CD1c-positive myeloid dendritic cell (primary cell): ENCODE measurements at regions not wholly inside any gene's neighbourhood (a gene's known extent, or its start where the extent isn't known, plus 50 kb on each side); places are given as distances from the start of the nearest gene placed in this dataset.
"Not testable (repeated sequence)": the region's sequence is repeated elsewhere in the genome, so short reads cannot be mapped to it uniquely, and the experiment has no call there.

Source experiments
- DNase-seq: peaks from one replicate; pipeline ENCODE4 v3.0.0-alpha.2; 2016; ENCODE audit errors: extremely low spot score

DNA sequence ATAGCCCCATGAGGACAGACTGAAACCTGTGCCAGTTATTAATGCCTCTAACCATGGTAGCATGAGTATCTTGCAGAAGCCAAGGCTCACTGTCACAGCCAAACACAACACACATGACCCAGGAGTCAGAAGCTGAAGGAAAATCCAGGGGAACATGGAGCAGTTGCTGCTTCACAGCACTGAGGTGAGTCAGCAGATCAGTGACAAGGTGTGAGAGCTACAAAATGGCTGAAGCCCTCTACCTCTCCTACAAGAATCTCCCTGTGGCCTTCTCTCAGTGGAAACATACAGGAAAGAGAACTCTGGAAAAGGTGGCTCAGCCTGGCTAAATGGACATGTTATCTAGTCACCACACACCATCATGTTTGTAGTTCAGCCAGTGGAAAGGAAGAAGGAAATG lies 93.5 kb downstream of the NAB1 start:
- DNase-seq, result no peak

DNA sequence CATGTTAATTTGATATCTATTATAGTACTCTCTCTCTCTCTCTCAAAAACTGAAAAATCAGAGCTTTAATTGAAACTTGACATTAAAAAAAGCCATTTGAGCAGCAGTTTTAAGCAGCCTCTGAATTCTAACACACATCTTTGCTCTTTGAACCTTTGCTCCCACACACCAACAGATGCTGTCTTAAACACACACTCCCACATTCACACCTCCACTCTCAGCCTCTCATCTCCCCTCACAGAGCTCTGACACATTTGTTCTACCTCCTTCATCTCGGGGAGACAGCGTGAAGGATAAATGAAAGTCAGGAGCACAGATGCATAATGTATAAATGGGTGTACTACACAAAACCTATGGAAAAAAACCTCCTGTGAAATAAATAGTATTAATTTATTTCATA lies 95.2 kb downstream of the NAB1 start:
- DNase-seq, result no peak

DNA sequence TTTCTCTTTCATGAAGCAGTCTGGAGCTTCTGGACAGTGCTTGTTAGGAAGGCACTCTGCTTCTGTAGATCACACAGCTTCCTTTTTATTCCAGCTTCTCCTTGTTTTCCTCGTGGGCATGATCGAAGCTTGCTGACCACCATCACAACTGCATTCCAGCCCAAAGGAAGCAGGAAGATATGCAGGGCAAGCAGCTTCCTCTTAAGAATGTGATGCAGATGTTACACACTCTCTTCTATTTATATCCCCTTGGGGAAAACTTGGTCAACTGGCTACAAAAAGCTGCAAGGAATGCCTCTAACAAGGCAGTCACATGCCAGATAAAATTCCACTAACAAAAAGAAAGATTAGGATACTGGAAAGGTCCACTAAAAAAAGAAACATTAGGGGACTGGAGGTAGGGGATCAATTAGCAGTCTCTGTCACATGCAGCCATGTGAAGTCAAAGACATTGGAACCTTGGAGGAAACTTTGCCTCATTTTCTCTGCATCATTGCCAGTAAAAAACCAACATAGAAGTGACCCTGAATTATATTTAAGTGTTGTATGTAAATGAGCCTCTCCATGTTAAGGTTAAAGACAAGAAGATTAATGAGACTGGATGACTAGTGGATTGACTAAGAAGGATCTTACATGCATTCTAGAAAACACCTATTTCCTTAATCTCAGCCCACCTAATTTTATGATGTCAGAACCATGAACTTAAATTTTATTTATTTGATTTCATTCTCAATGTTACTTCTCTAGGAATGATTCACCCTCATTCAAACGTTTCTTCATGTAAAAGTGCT lies 98.3 kb downstream of the NAB1 start:
- no peak for DNase-seq

DNA sequence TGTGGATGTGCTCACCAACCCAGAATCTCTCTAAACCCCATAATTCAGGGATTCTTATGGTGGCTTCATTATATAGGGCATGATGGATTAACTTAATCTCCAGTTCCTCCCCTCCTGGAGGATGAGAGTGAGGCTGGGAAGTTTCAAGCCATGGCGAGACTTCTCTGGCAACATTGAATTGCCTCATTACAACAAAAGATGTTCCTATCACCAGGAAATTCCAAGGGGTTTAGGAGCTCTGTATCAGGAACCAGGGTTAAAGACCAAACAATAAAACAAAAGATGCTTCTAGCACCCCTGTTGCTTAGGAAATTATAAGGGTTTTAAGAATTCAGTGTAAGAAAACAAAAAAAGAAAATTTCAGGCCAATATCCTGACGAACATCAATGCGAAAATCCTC lies 100.1 kb downstream of the NAB1 start:
- DNase-seq, result no peak

DNA sequence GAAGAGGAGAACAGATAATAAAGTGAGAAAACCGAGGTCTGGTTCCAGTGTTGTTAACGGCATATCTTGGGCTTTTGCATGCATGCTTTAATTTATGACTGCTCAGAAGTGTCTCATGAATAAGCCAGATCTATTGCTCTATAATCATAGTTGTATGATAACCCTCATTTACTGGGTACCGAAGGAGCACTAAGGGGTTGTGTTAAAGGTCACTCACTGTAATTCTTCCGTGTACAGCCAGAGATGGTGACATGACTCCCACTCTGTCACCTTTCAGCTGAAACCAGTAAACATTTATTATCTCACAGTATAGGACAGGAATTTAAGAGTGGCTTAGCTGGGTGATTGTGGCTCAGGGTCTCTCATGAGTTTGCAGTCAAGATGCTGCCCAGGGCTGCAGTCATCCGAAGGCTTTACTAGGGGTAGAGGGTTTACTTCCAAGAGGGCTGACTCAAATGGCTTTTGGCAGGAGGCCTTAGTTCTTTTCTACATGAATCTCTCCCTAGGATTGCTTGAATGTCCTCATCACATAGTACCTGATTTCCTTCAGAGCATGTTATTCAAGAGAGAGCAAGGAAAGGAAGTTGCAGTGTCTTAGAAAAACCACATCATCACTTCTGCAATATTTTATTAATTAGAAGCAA lies 107.0 kb downstream of the NAB1 start:
- DNase-seq, result no peak

DNA sequence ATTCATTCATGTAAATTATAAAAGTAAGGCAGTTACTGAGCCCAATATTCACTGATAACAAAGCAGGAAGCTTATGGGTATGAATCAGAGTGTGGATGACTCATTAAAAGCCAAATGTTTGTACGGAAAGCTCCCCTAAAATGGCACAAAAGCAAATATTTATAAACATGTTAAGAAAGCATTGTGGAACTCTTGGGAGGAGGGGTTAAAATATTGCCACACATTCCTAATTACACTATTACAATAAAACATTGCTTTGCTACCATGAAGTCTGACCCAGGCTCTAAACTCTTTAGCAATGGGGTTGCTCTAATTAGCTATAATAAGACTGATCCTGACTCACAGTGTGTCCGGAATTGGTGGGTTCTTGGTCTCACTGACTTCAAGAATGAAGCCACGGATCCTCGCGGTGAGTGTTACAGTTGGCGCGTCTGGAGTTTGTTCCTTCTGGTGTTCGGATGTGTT lies 110.9 kb downstream of the NAB1 start:
- peak; percentile 12 for DNase-seq

DNA sequence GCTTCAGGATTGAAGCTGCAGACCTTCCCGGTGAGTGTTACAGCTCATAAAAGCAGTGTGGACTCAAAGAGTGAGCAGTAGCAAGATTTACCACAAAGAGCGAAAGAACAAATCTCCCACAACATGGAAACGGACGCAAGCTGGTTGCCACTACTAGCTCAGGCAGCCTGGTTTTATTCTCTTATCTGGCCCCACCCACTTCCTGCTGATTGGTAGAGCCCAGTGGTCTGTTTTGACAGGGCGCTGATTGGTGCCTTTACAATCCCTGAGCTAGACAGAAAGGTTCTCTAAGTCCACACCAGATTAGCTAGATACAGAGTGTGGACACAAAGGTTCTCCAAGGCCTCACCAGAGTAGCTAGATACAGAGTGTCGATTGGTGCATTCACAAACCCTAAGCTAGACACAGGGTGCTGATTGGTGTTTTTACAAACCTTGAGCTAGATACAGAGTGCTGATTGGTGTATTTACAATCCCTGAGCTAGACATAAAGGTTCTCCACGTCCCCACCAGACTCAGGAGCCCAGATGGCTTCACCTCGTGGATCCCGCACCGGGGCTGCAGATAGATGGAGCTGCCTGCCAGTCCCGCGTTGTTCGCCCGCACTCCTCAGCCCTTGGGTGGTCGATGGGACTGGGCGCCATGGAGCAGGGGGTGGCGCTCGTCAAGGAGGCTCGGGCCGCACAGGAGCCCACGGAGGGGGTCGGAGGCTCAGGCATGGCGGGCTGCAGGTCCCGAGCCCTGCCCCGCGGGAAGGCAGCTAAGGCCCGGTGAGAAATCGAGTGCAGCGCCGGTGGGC lies 111.7 kb downstream of the NAB1 start:
- not testable (repeated sequence) for DNase-seq

DNA sequence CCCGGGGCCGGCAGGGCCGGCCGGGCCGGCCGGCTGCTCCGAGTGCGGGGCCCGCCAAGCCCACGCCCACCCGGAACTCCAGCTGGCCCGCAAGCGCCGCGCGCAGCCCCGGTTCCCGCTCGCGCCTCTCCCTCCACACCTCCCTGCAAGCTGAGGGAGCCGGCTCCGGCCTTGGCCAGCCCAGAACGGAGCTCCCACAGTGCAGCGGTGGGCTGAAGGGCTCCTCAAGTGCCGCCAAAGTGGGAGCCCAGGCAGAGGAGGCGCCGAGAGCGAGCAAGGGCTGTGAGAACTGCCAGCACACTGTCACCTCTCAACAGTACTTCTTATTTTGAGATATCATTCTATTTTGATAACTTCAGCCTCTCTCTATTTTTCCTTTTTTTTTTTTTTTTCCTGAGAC lies 112.3 kb downstream of the NAB1 start:
- not testable (repeated sequence) for DNase-seq

DNA sequence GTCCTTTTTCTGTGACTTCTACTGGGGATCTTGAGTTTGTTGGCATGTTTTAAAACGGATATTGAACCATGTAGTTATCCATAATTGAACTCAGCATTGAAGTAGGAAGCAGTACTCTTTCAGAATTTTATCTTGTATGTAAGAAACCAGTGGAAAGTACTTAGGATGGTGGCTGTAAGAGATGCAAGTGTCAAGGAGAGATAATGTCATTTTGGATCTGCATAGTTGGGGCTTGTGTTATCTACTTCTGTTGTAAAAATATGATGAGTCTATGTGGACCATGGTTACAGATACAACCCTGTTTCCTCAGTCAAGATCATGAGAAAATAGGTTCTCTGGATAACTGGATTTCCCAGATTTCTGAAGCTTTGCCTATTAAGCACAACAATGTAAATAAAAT lies 113.7 kb downstream of the NAB1 start:
- DNase-seq, result no peak

DNA sequence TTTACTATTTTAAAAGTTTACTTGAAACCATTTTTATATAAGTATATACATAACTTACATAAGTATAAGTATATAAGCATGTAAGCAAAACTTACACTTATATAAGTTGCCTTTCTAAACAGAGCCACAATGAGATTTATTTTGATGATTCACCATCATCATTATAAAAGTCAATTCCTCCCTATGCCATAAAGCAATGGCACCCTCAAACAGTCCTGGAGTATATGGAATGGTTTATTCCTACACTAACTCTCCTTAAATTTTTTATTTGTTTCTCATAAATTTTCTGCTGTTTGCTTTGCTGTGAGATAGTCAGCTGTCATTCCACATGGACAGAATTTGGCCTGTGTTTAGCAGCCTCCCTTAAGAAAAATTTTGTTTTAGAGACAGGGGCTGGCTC lies 114.2 kb downstream of the NAB1 start:
- no peak for DNase-seq

DNA sequence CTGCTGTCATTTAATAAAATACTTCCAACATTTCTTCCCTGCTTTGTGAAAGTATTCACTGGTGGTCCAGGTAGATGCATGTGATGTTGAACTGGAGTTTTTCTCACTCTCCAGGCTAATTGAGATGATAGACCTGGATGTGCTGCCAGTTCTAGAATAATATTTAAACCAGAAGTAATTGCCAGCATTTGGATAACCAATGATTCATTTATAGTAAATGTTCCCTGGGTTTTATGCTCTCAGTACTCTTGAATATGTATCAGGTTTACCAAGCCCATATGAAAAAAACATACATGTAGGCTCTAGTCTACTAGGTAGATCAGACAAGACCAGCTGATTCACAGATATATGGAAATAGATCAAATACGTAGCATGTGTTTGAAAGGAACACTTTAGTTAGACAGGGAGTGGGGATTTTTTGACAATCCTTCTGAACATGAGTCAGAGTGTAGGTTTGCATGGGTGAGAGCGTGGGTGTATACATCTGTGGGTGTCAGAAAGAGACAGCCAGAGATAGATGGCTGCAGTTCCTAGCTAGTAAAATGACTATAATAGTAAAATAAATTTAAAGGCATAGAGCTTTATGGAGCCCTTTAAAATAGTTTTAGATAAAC lies 115.1 kb downstream of the NAB1 start:
- no peak for DNase-seq

DNA sequence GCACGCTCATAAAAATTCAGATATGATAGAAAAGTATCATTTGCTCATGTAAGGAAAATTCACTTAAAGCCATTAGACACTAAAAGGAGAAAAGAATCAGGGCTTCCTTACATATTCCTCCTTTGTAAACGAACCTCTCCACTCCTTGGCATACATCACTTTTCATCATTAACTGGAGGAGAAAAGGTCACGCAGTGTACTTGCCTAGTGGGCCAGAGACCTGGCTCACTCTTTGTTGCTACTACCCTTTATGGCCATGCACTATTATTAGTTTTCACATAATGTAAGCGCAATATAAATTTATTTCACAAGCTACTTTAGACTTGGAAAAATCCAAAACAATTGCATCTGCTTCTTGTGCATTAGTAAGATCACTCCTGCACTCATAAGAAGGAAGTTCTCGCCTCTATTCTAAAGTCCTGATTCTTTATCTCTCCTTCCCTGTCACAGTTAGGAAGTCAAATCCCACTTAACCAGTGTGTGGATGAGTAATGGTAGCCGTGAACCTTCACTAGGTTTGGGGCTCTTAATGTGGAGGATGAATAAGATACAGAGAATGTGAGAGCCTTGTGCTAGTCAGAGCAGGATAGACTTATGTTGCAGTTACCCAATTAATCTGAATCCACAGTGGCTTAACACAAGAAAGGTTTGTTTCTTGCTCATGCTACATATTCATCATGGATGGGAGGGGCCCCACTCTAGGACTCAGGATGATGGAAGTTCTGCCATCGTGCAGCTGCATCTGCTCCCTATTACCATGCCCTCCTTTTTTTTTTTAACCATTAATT lies 115.0 kb upstream of the GLS start:
- DNase-seq, result no peak

DNA sequence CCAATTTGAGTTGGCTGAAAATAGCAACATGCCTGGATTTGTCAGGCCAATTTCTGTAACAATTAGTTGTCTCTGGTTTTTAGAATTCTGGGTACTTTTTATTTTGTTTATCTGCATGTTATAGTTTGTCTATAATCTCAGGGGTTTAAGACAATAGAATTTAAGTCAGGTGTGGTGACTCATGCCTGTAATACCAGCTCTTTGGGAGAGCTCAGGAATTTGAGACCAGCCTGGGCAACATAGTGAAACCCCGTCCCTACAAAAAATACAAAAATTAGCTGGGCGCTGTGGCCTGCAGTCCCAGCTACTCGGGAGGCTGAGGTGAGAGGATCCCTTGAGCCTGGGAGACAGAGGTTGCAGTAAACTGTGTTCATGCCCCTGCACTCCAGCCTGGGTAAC lies 114.4 kb upstream of the GLS start:
- no peak for DNase-seq

DNA sequence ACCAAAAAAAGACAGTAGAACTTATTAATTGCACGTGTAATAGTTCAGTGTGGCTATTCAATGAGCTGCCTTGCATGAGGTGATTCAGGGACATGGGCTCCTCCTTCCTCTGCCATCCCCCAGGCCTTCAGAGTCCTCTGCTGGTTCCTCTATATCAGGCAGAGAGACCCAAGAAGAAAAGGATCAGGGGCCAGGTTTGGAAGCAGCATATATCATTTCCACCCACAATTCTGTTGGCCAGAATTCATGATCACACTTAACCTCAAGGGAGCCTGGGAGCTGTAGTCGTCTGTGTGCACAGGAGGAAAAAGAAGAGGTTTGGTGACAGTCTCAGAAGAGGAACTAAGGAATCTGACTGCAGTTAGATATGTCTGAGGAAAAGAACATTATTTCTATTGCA lies 114.0 kb upstream of the GLS start:
- DNase-seq, result no peak

DNA sequence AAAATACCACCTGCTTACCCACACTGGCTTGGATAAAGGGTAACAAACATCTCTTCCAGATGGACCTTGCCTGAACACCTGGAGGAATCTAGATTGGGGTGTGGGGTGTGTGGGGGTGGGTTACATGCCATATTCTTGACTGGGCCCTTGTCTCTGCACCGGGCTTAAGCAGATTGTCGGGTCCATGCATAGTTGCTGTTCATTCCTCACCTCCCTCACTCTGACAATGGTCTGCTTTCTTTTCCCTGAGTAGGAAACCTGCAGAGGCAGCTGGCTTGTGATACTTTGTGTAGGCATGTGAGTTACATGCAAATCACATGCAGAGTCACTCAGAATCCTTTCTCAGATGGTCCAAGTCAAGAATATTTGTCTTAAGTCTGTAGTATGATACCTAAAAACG lies 112.8 kb upstream of the GLS start:
- no peak for DNase-seq

DNA sequence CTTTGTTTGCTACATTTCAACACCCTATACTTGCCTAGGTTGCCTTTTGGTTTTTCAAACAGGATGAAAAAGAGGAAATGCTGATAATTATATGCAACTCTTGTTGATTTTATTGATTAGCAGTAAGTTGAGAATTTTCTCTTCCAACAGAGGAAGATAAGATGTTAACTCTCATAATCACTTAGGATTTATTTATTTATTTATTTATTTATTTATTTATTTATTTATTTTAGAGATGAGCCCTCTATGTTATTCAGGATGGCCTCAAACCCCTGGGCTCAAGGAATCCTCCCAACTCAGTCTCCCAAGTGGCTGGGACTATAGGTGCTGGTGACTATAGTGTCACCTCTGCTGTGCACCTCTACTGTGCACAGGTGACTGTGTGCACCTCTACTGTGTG lies 111.4 kb upstream of the GLS start:
- DNase-seq, result no peak

DNA sequence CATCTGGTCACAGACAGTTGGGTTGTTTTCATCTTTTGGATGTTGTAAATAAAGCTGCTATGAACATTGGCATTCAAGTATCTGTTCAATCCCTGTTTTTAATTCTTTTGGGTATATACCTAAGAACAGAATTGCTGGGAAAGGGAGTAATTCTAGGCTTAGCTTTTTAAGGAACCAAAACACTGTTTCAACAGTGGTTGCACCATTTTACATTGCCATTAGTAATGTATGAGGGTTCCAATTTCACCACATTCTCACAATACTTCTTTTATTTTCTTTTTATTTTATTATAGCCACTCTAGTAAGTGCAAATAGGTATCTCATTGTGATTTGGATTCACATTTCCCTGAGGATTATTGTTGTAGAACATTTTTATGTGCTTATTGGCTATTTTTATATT lies 108.9 kb upstream of the GLS start:
- DNase-seq, result no peak

DNA sequence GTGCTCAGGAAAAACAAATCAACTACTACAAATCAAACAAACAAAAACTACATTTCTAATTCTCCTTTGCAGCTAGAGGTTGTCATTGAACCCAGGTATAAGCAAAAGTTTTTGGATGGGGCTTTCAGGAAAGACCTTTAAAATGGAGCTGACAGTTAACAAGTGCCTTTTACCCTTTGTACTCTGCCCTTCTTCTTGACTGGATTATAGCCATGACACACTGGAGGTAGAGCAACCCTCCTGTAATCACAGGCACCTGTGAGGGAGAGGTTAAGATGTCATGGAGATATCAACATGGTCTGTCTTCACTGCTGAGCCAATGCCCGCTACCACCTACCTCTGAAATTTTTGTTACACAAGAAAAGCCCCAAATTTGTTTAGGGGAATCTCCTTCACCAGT lies 100.0 kb upstream of the GLS start:
- no peak for DNase-seq

DNA sequence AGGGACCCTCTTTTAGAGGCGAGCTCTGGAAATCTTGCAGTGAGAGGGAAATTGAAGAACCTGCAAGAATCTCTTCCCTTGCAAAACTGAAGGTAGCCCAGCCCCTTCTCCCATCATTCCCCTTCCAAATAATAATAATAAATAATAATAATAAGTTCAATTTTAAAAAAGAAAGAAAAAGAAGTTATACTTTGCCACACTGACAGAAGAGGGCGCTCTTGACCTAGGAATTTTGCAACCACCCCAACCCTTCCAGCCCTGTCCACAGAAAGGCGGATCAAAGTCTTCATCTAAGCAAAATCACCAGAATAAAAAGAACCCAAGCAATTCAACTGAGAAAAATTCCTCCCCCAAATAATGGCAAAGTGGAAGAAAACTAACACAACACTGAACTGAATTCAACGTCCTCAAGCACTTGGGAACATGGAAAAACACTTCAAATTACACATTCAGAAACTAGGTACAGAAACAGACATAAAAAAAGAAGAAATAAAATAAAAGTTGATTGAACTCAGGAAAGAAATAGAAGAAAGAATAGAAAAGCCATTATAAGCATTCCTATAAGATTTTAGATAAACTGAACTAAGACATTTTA lies 98.9 kb upstream of the GLS start:
- peak; percentile 71 for DNase-seq

DNA sequence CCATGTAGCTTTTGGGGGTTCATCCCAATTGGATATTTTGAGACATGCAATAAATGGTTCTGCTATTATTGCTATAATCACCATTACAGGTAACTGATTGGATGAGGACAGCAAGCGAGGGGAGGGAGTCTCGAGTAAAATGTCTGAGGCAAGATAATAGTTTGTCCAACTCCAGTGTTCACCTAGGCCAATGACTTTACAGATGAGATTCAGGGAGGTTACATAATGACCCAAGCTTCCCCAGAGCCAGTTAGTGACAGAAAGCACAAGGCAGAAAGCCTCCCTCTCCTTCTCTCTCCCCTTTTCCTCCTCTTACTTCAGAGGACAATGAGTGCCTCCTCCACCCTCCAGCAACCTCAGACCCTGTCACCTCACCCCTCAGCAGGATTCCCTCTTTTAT lies 98.4 kb upstream of the GLS start:
- DNase-seq, result no peak
